Esophagus muscularis mucosa (tissue), 4 donors: ENCODE measurements at regions not wholly inside any gene's neighbourhood (a gene's known extent, or its start where the extent isn't known, plus 50 kb on each side); places are given as distances from the start of the nearest gene placed in this dataset.

Experiments
- DNase-seq: peaks from one replicate; pipeline ENCODE4 v3.0.0-alpha.2; 2017; ENCODE audit errors: extremely low spot score
- H3K27ac ChIP-seq, 4 donors: fragments of 200-600 bp; sonication (generic); replicated peaks in 1 of 4; 1 replicate in 3 of 4; 2 replicates in 1 of 4; pipeline ENCODE4 v1.5.1; 2016 to 2019; ENCODE audit warnings: mild to moderate bottlenecking in 1 of 4
- H3K27me3 ChIP-seq, 4 donors: fragments of 200-600 bp; sonication (generic); one replicate each; pipeline versions ENCODE4 v1.5.1 to v1.6.0; 2016 to 2019
- H3K36me3 ChIP-seq, 4 donors: fragments of 200-600 bp; sonication (generic); one replicate each; pipeline ENCODE4 v1.5.1; 2016 to 2019
- H3K4me1 ChIP-seq, 4 donors: fragments of 200-600 bp; sonication (generic); one replicate each; pipeline ENCODE4 v1.5.1; 2016 to 2019
- H3K4me3 ChIP-seq, 4 donors: fragments of 200-600 bp; sonication (generic); 1 replicate in 2 of 4; 2 replicates in 2 of 4; pipeline ENCODE4 v1.5.1; 2016 to 2019; ENCODE audit warnings: mild to moderate bottlenecking in 4 of 4, moderate library complexity in 1 of 4
- H3K9me3 ChIP-seq, 4 donors: fragments of 200-600 bp; sonication (generic); 1 replicate in 3 of 4; 2 replicates in 1 of 4; pipeline ENCODE4 v1.5.1; 2016 to 2019
- EP300 ChIP-seq: sonication (generic); formaldehyde crosslinking; IDR thresholded peaks from one replicate; pipeline ENCODE4 v1.6.1; 2017; ENCODE audit warnings: antibody characterized with exemption
- POLR2A ChIP-seq: fragments of 450-650 bp; IDR thresholded peaks from one replicate; pipeline ENCODE4 v1.6.1; 2017; ENCODE audit warnings: antibody characterized with exemption, moderate library complexity, mild to moderate bottlenecking, low read depth
- POLR2AphosphoS5 ChIP-seq, 2 donors: sonication (generic); formaldehyde crosslinking; IDR thresholded peaks; one replicate each; pipeline ENCODE4 v1.6.1; 2017; ENCODE audit warnings: antibody characterized with exemption in 2 of 2
- WGBS: methylation state at CpG from one replicate; pipeline ENCODE4 v1.1.5; 2018; 5-methylcytosine and 5-hydroxymethylcytosine counted together
- intact Hi-C: fragments of 100-400 bp; cut with DNase I; formaldehyde crosslinking; loops from one replicate; pipeline ENCODE4 v1.15.1; 2023
- TF ChIP-seq, protein P1 (sequence below), 3 experiments: fragments of 200-600 bp in 2 of 3; fragments of 450-650 bp in 1 of 3; sonication (generic) in 2 of 3; IDR thresholded peaks; one replicate each; pipeline ENCODE4 v1.5.1; 2017 to 2019; ENCODE audit warnings: antibody characterized with exemption in 3 of 3, mild to moderate bottlenecking in 2 of 3, moderate library complexity in 1 of 3

DNA sequence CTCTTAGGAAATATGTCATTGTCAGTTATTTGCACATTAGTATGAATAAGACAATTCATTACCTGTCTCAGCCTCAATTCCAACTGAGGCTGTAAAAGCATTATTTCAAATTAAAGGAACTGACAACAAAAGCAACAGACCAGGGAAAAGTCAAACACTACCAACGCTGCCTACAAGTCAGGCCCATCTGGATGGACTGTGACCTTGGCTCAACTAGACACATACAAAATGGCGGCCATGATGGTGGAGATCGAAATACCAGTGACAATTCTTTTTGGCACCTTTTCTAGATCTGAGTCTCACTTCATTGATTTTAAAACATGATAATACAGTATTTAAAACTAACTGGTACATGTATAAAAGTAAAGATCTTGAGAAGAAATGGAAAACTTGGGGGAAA is 160.7 kb downstream of the DHX15 start:
- H3K9me3 ChIP-seq, result no peaks in the 10 kb centered on the region
- TF ChIP-seq POLR2AphosphoS5 (IDR thresholded peaks at IDR 0.05), result no peak
- TF ChIP-seq, protein P1, sequence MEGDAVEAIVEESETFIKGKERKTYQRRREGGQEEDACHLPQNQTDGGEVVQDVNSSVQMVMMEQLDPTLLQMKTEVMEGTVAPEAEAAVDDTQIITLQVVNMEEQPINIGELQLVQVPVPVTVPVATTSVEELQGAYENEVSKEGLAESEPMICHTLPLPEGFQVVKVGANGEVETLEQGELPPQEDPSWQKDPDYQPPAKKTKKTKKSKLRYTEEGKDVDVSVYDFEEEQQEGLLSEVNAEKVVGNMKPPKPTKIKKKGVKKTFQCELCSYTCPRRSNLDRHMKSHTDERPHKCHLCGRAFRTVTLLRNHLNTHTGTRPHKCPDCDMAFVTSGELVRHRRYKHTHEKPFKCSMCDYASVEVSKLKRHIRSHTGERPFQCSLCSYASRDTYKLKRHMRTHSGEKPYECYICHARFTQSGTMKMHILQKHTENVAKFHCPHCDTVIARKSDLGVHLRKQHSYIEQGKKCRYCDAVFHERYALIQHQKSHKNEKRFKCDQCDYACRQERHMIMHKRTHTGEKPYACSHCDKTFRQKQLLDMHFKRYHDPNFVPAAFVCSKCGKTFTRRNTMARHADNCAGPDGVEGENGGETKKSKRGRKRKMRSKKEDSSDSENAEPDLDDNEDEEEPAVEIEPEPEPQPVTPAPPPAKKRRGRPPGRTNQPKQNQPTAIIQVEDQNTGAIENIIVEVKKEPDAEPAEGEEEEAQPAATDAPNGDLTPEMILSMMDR (IDR thresholded peaks at IDR 0.05), result no peak
- no peak for TF ChIP-seq POLR2A
- no peak for DNase-seq
- peaks cover 0 to 8% (median 7%) of the 10 kb centered on the region in 4 donors for H3K4me1 ChIP-seq
- H3K4me3 ChIP-seq, result no peak overlapping the region
- no peaks in the 10 kb centered on the region for H3K36me3 ChIP-seq
- no peak overlapping the region for H3K27ac ChIP-seq
- 94% methylated on average over 3 of the region's 3 CpGs for WGBS
- intact Hi-C loops, result loop anchor here (10.0 kb wide), 1 partner anchor 739 kb away; no protein-coding TSS in a partner anchor
- H3K27me3 ChIP-seq, result no peaks in the 10 kb centered on the region

DNA sequence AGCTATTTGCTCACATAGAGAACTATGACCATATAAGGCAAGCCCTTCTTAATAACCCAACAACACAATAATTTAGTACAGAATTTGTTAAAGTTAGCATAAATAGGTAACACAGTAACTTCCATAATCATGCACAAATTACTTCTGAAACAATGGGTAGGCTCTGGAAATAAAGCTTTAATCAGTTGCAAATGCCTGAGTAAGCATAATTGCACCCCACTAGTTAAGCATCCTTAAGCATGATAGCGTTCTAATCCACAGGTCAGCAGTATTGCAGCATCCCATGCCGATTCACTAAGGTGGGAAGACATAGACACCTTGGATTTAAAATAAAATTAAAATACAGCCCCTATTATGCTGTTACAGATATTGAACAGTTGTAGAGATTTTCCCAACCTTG is 161.7 kb downstream of the DHX15 start:
- TF ChIP-seq, protein P1 (IDR thresholded peaks at IDR 0.05), result no peak
- TF ChIP-seq POLR2A, result no peak
- TF ChIP-seq POLR2AphosphoS5 (IDR thresholded peaks at IDR 0.05), result no peak
- no peak for TF ChIP-seq EP300
- Histone ChIP-seq H3K27me3 (no peaks in the 10 kb centered on the region), H3K4me3 (no peak overlapping the region), H3K27ac (no peak overlapping the region), H3K36me3 (no peaks in the 10 kb centered on the region), H3K9me3 (no peaks in the 10 kb centered on the region), H3K4me1 (peaks cover 0 to 8% (median 7%) of the 10 kb centered on the region in 4 donors)
- intact Hi-C loops, result loop anchor here (10.0 kb wide), 1 partner anchor 738 kb away; no protein-coding TSS in a partner anchor
- WGBS, result 100% methylated on average over 2 of the region's 2 CpGs
- no peak for DNase-seq

DNA sequence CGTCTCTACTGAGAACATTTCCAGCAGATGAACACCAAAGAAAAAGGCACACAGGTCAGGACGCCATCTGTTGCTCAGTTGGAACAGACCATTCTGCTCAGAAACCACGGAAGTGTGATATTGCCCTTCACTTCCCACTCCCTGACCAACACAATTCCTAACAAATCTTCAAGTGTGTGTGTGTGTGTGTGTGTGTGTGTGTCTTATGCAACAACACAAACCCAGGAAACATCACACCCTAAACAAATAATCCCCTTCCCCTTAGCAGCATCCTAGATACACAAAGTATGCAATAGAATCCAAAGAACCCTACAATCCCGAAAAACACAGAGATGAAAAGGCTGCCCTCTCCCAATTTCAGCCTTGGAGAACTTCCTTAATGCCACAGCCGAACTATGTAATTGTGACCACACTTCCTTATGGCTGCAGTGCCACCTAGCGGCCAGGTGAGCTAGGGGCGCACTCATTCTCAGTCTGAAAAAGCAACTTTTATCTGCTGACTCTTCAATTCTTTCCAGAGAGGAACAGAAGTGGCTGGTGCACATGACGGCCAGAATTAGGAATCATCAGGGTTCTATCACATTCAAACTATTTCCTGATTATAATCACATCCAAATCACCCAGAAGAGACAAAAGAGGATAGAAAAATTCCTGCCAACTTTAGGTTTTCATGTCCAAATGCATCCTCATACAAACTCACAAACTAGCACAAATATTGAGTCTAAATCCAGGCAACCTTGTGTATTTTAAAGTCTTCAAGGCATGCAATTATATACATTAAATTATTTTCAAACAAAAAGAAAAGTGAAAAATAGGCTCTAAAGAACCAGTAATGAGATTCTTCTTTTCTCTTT is 164.9 kb downstream of the DHX15 start:
- peaks cover 0 to 8% (median 7%) of the 10 kb centered on the region in 4 donors for H3K4me1 ChIP-seq
- 21% methylated on average over 8 of the region's 8 CpGs for WGBS
- no peaks in the 10 kb centered on the region for H3K27me3 ChIP-seq
- TF ChIP-seq EP300, result no peak
- TF ChIP-seq POLR2AphosphoS5 (IDR thresholded peaks at IDR 0.05), result peak in 1 of 2 donors; percentile 44
- TF ChIP-seq, protein P1 (IDR thresholded peaks at IDR 0.05), result peak; percentile 87 to 91 (median 89)
- no peak for TF ChIP-seq POLR2A
- H3K4me3 ChIP-seq, result no peak overlapping the region
- no peaks in the 10 kb centered on the region for H3K36me3 ChIP-seq
- DNase-seq, result no peak
- H3K9me3 ChIP-seq, result no peaks in the 10 kb centered on the region
- intact Hi-C loops, result loop anchor here (10.0 kb wide), 2 partner anchors 165 to 735 kb away; no protein-coding TSS in a partner anchor
- no peak overlapping the region for H3K27ac ChIP-seq

DNA sequence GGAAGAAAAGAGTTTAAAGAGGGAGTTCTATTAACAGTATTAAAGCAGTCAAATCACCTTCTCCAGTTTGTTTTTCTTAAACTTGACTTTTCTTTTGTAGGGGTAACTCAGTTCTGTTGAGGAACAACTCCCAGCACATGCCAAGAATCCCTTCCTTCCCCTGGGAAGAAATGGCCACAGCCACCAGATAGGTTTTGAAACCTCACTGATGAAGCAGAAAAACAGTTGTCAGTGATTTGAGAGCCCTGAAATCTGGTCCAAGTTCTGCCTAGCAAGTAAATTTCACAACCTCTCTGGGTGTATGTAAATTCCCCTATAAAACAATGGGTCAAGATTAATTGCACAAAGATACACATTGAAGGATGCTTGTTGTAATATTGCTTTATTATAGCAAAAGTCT is 167.1 kb downstream of the DHX15 start:
- TF ChIP-seq EP300, result no peak
- TF ChIP-seq, protein P1 (IDR thresholded peaks at IDR 0.05), result no peak
- no peak for TF ChIP-seq POLR2A
- no peak for TF ChIP-seq POLR2AphosphoS5 (IDR thresholded peaks at IDR 0.05)
- H3K27ac ChIP-seq, result no peak overlapping the region
- H3K4me1 ChIP-seq, result peaks cover 0 to 8% (median 7%) of the 10 kb centered on the region in 4 donors
- no peaks in the 10 kb centered on the region for H3K9me3 ChIP-seq
- intact Hi-C loops, result loop anchor here (10.0 kb wide), 1 partner anchor 162 kb away; no protein-coding TSS in a partner anchor
- no peak for DNase-seq
- H3K36me3 ChIP-seq, result no peaks in the 10 kb centered on the region
- H3K4me3 ChIP-seq, result no peak overlapping the region
- H3K27me3 ChIP-seq, result no peaks in the 10 kb centered on the region
